K562 (cell line): ENCODE measurements at regions not wholly inside any gene's neighbourhood (a gene's known extent, or its start where the extent isn't known, plus 50 kb on each side); places are given as distances from the start of the nearest gene placed in this dataset.

ENCODE experiments used
- ATAC-seq: fragments of 200-7000 bp; cut with Tn5 transposase; 3 replicates; pipeline ENCODE4 v1.9.1; 2020; ENCODE audit warnings: moderate library complexity
- BruUV-seq: library from RNA; stranded (reverse); fragments of 400-500 nt; replicated peaks from 2 replicates; lab custom pipeline; 2021; lab: Mats Ljungman, UMichigan
- CTCF ChIA-PET: fragments of 300-600 bp; formaldehyde crosslinking; extraction: SDS; loops from one replicate; lab custom pipeline; 2021; ENCODE audit warnings: low intra/inter-chr PET ratio; lab: Yijun Ruan, JAX
- POLR2A ChIA-PET: fragments of 300-600, 350-650 bp; sonication (Branson Sonifier 250); formaldehyde crosslinking; extraction: SDS; loops from one replicate; lab custom pipeline; 2021; ENCODE audit warnings: antibody characterized with exemption, inconsistent platforms; lab: Yijun Ruan, JAX
- DNase-seq, 4 experiments: peaks; one replicate each; pipeline versions ENCODE4 v3.0.0 to v3.0.0-alpha.2; 2011 to 2018; ENCODE audit warnings: low spot score in 3 of 4, mixed read lengths in 3 of 4; ENCODE audit errors: extremely low read depth in 1 of 4
- FAIRE-seq: peaks from 2 replicates; lab custom pipeline; 2011; peaks lifted over from hg19 to GRCh38; lab: Jason Lieb, UNC
- H2AFZ ChIP-seq: 2 replicates; pipeline ENCODE4 v1.6.0; 2011; ENCODE audit warnings: low read depth, low read length, control low read depth, inconsistent platforms
- H3K27ac ChIP-seq: fragments of 200-600 bp; 3 replicates; pipeline ENCODE4 v1.8.0; 2011; ENCODE audit warnings: low read depth, mild to moderate bottlenecking, control low read depth, inconsistent platforms, low read length, moderate library complexity, mixed read lengths; ENCODE audit errors: extremely low read depth
- H3K27me3 ChIP-seq, 2 experiments: fragments of 300-600 bp in 1 of 2; 2 replicates in 1 of 2; 3 replicates in 1 of 2; pipeline versions ENCODE4 v1.6.0 to v1.8.0; 2011; ENCODE audit warnings: inconsistent platforms in 2 of 2, low read length in 2 of 2, mild to moderate bottlenecking in 1 of 2, mixed read lengths in 1 of 2, moderate library complexity in 1 of 2; ENCODE audit not compliant: control insufficient read depth in 2 of 2, insufficient read depth in 2 of 2
- H3K36me3 ChIP-seq: fragments of 300-600 bp; 3 replicates; pipeline ENCODE4 v1.8.0; 2011; ENCODE audit warnings: mild to moderate bottlenecking, low read length, inconsistent platforms; ENCODE audit not compliant: control insufficient read depth, insufficient read depth
- H3K4me1 ChIP-seq, 2 experiments: fragments of 200-600 bp in 1 of 2; replicated peaks in 1 of 2; 2 replicates in 1 of 2; 3 replicates in 1 of 2; pipeline versions ENCODE4 v1.5.1 to v1.8.0; 2011; ENCODE audit warnings: inconsistent platforms in 2 of 2, low read length in 2 of 2, mild to moderate bottlenecking in 1 of 2, mixed read lengths in 1 of 2, moderate library complexity in 1 of 2; ENCODE audit not compliant: control insufficient read depth in 2 of 2, insufficient read depth in 2 of 2
- H3K4me2 ChIP-seq: 2 replicates; pipeline ENCODE4 v1.6.1; 2011; ENCODE audit warnings: low read length, control low read depth, inconsistent platforms, mixed read lengths; ENCODE audit not compliant: insufficient read depth
- H3K4me3 ChIP-seq: fragments of 200-600 bp; sonication (generic), shearing (Covaris generic); 2 replicates; pipeline ENCODE4 v1.5.1; 2016; ENCODE audit warnings: control low read depth, inconsistent platforms
- H3K79me2 ChIP-seq: fragments of 200-600 bp; 3 replicates; pipeline ENCODE4 v1.8.0; 2011; ENCODE audit warnings: low read length, inconsistent platforms; ENCODE audit not compliant: control insufficient read depth, insufficient read depth
- H3K9ac ChIP-seq, 2 experiments: 2 replicates each; pipeline versions ENCODE4 v1.6.0 to v1.6.1; 2011; ENCODE audit warnings: low read depth in 2 of 2, low read length in 2 of 2, control low read depth in 1 of 2, inconsistent platforms in 1 of 2, mild to moderate bottlenecking in 1 of 2, mixed read lengths in 1 of 2; ENCODE audit not compliant: insufficient read depth in 1 of 2
- H3K9me1 ChIP-seq: one replicate; pipeline ENCODE4 v1.6.0; 2011; ENCODE audit warnings: inconsistent platforms, mild to moderate bottlenecking, low read length, moderate library complexity; ENCODE audit not compliant: control insufficient read depth, insufficient read depth
- H3K9me3 ChIP-seq: replicated peaks from 2 replicates; pipeline ENCODE4 v1.5.1; 2011; ENCODE audit warnings: low read depth, low read length, inconsistent platforms; ENCODE audit not compliant: control insufficient read depth, insufficient read depth
- H4K20me1 ChIP-seq: replicated peaks from 2 replicates; pipeline ENCODE4 v1.6.1; 2011; ENCODE audit warnings: low read length, inconsistent platforms, mixed read lengths; ENCODE audit not compliant: control insufficient read depth, insufficient read depth
- HDAC1 ChIP-seq, 2 experiments: fragments of 450-650 bp; IDR thresholded peaks; 2 replicates each; pipeline ENCODE4 v1.6.1; 2016 to 2017; ENCODE audit warnings: inconsistent platforms in 1 of 2, mild to moderate bottlenecking in 1 of 2, moderate library complexity in 1 of 2
- PTRF ChIP-seq: fragments of 450-650 bp; IDR thresholded peaks from 2 replicates; pipeline ENCODE4 v1.6.1; 2016; ENCODE audit warnings: mild to moderate bottlenecking, missing genetic modification characterization, missing compliant biosample characterization
- ZNF23 ChIP-seq: fragments of 250-450 bp; sonication (Bioruptor Pico); IDR thresholded peaks from 2 replicates; pipeline ENCODE4 v1.4.0; 2020; ENCODE audit warnings: mild to moderate bottlenecking
- ZNF232 ChIP-seq: sonication (generic); formaldehyde crosslinking; IDR thresholded peaks from 2 replicates; pipeline ENCODE4 v1.8.0; 2022; ENCODE audit warnings: mild to moderate bottlenecking, missing genetic modification reagents
- ZNF57 ChIP-seq: fragments of 450-650 bp; formaldehyde crosslinking; IDR thresholded peaks from 2 replicates; pipeline ENCODE4 v1.4.0; 2020; ENCODE audit warnings: mild to moderate bottlenecking, moderate library complexity
- WGBS: fragments of 100-300 bp; shearing (Covaris generic); methylation state at CpG from one replicate; pipeline ENCODE4 v1.1.6; 2016; ENCODE audit warnings: low coverage, mixed read lengths; ENCODE audit not compliant: insufficient coverage; ENCODE audit errors: missing lambda C conversion rate; 5-methylcytosine and 5-hydroxymethylcytosine counted together
- in situ Hi-C: fragments of 300-500 bp; cut with MboI; formaldehyde crosslinking; loops from 4 replicates; pipeline ENCODE4 v1.15.0; 2018; ENCODE audit warnings: inconsistent platforms, mixed read lengths
- intact Hi-C: fragments of 100-400 bp; cut with micrococcal nuclease; formaldehyde crosslinking; loops from 2 replicates; pipeline ENCODE4 v1.14.2; 2022
- TF ChIP-seq, protein P1 (sequence below): fragments of 450-650 bp; IDR thresholded peaks from one replicate; pipeline ENCODE4 v1.6.1; 2018; ENCODE audit warnings: mild to moderate bottlenecking, moderate library complexity; ENCODE audit not compliant: partially characterized antibody

DNA sequence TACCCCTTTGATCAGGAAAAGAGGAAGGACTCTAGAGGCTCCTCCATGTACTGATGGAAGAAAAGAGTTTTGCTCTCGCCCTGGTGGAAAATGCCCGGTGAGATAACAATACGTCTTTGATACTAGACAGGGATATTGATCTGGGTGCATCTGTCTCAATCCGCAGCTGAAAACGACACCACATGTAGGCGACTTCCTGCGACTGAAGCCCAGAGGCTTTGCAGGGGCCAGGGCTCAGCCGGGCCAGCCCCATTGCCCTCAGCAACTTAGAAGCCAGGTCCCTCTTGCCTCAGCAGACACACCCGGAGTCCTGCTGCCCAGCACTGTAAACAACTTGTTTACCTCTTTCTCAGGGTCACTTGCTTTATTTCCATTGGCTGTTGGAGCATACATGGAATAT lies 409.4 kb downstream of the IRS2 start (continued):
- TF ChIP-seq PTRF (tag) = no peak

GRCh38 chr13:109374609-109375200 lies 411.7 kb downstream of the IRS2 start:
- FAIRE-seq (no peak), ATAC-seq (no peak), DNase-seq (no peak)
- no peak overlapping the region for H3K4me2 ChIP-seq
- no peaks in the 10 kb centered on the region for H3K4me1 ChIP-seq
- H3K27ac ChIP-seq = no peak overlapping the region
- H3K9me1 ChIP-seq = no peaks in the 10 kb centered on the region
- no peaks in the 10 kb centered on the region for H4K20me1 ChIP-seq
- H3K9me3 ChIP-seq = no peaks in the 10 kb centered on the region
- in situ Hi-C loops = no loop called here
- peaks cover 0 to 17% of the 10 kb centered on the region in 2 experiments; a peak in 2 of 5 replicates for H3K27me3 ChIP-seq
- H2AFZ ChIP-seq = no peak overlapping the region
- no peak overlapping the region for H3K9ac ChIP-seq
- no peaks in the 10 kb centered on the region for H3K36me3 ChIP-seq
- CTCF ChIA-PET = no interaction called here
- POLR2A ChIA-PET = interaction anchor here (0.6 to 1.4 kb wide), 2 partner anchors 12 to 582 kb away, joined by 3 to 4 read pairs; no protein-coding TSS in a partner anchor
- no TSS peak for BruUV-seq
- 0% methylated on average over 11 of the region's 11 CpGs for WGBS
- H3K79me2 ChIP-seq = no peaks in the 10 kb centered on the region
- no peak for TF ChIP-seq ZNF232 (CRISPR knock-in tag)
- TF ChIP-seq ZNF23 (CRISPR knock-in tag) = no peak
- no peak for TF ChIP-seq ZNF57 (CRISPR knock-in tag)
- intact Hi-C loops = no loop called here
- H3K4me3 ChIP-seq = no peak overlapping the region

- no peak for FAIRE-seq
- BruUV-seq = no TSS peak
- WGBS = 0% methylated on average over 4 of the region's 6 CpGs
Measured at GRCh38 chr13:109372666-109373065, 413.7 kb downstream of the IRS2 start.

More at GRCh38 chr13:109372666-109373065, 413.7 kb downstream of the IRS2 start:
- peaks cover 0 to 17% of the 10 kb centered on the region in 2 experiments; a peak in 2 of 5 replicates for H3K27me3 ChIP-seq
- no peak overlapping the region for H3K27ac ChIP-seq
- H3K4me1 ChIP-seq = no peaks in the 10 kb centered on the region
- in situ Hi-C loops (no loop called here), intact Hi-C loops (no loop called here)
- H3K36me3 ChIP-seq = no peaks in the 10 kb centered on the region
- POLR2A ChIA-PET = no interaction called here
- H3K4me2 ChIP-seq = no peak overlapping the region
- H3K4me3 ChIP-seq = no peak overlapping the region
- H3K9me1 ChIP-seq = no peaks in the 10 kb centered on the region
- no peaks in the 10 kb centered on the region for H3K79me2 ChIP-seq
- TF ChIP-seq, protein P1, sequence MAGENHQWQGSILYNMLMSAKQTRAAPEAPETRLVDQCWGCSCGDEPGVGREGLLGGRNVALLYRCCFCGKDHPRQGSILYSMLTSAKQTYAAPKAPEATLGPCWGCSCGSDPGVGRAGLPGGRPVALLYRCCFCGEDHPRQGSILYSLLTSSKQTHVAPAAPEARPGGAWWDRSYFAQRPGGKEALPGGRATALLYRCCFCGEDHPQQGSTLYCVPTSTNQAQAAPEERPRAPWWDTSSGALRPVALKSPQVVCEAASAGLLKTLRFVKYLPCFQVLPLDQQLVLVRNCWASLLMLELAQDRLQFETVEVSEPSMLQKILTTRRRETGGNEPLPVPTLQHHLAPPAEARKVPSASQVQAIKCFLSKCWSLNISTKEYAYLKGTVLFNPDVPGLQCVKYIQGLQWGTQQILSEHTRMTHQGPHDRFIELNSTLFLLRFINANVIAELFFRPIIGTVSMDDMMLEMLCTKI = no peak
- no peak for TF ChIP-seq HDAC1 (IDR thresholded peaks at IDR 0.05)
- TF ChIP-seq, all 486 proteins: peak for 0
- CTCF ChIA-PET = no interaction called here
- H2AFZ ChIP-seq = no peak overlapping the region
- DNase-seq = no peak
- H4K20me1 ChIP-seq = no peaks in the 10 kb centered on the region
- no peak for ATAC-seq
- H3K9me3 ChIP-seq = no peaks in the 10 kb centered on the region
- H3K9ac ChIP-seq = no peak overlapping the region
